Right lobe of liver (tissue), 4 donors: ENCODE measurements at regions not wholly inside any gene's neighbourhood (a gene's known extent, or its start where the extent isn't known, plus 50 kb on each side); places are given as distances from the start of the nearest gene placed in this dataset.

Source experiments
- POLR2A ChIP-seq: fragments of 450-650 bp; IDR thresholded peaks from one replicate; pipeline ENCODE4 v1.6.1; 2017; ENCODE audit warnings: antibody characterized with exemption, mild to moderate bottlenecking
- TF ChIP-seq, protein P1 (sequence below), 4 donors: fragments of 200-600 bp in 3 of 4; fragments of 450-650 bp in 1 of 4; IDR thresholded peaks; one replicate each; pipeline versions ENCODE4 v1.5.1 to v1.8.0; 2016 to 2022; ENCODE audit warnings: antibody characterized with exemption in 4 of 4, mild to moderate bottlenecking in 2 of 4
- donor health status: DM: no; HTN: no; CAD: no.
- donor health status: DM: no; HTN: no; CAD: no.
- donor health status: DM: no; HTN: yes; CAD: no.

DNA sequence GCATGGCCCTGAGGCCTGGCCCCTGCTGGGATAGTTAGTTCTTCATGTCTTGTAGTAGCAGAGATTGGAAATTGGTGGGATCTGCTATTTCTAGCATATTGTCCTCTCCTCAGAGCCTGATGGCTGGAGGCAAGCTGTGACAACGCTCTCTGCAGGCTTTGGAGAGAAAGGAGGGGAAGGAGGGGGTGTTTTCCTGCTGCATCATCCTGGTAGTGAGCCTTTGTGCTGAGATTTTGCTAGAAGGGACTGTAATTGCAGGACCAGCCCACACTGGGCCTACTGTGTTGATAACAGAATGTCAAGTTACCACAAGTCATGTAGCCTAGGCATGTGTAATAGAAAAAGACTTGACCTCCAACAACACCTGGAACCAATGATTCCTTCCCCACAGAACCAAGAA, 351.0 kb downstream of the SIPA1L2 start:
- TF ChIP-seq, protein P1, sequence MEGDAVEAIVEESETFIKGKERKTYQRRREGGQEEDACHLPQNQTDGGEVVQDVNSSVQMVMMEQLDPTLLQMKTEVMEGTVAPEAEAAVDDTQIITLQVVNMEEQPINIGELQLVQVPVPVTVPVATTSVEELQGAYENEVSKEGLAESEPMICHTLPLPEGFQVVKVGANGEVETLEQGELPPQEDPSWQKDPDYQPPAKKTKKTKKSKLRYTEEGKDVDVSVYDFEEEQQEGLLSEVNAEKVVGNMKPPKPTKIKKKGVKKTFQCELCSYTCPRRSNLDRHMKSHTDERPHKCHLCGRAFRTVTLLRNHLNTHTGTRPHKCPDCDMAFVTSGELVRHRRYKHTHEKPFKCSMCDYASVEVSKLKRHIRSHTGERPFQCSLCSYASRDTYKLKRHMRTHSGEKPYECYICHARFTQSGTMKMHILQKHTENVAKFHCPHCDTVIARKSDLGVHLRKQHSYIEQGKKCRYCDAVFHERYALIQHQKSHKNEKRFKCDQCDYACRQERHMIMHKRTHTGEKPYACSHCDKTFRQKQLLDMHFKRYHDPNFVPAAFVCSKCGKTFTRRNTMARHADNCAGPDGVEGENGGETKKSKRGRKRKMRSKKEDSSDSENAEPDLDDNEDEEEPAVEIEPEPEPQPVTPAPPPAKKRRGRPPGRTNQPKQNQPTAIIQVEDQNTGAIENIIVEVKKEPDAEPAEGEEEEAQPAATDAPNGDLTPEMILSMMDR (IDR thresholded peaks at IDR 0.05) = no peak
- no peak for TF ChIP-seq POLR2A
